Endodermal cell (in vitro differentiated cells): ENCODE measurements at regions not wholly inside any gene's neighbourhood (a gene's known extent, or its start where the extent isn't known, plus 50 kb on each side); places are given as distances from the start of the nearest gene placed in this dataset.

Experiments used
- DNase-seq: peaks from one replicate; pipeline ENCODE4 v3.0.0-alpha.2; 2017
- H3K27ac ChIP-seq: 2 replicates; pipeline ENCODE4 v1.5.1; 2013; ENCODE audit warnings: mild to moderate bottlenecking, low read depth, low read length, moderate library complexity
- H3K27me3 ChIP-seq: 2 replicates; pipeline ENCODE4 v1.6.1; 2013; ENCODE audit warnings: mild to moderate bottlenecking, low read length, moderate library complexity; ENCODE audit not compliant: insufficient read depth, control insufficient read depth, poor library complexity, severe bottlenecking
- H3K36me3 ChIP-seq: 2 replicates; pipeline ENCODE4 v1.7.0; 2013; ENCODE audit warnings: mild to moderate bottlenecking, low read length, moderate library complexity; ENCODE audit not compliant: control insufficient read depth, insufficient read depth
- H3K4me1 ChIP-seq: one replicate; pipeline ENCODE4 v1.7.0; 2013; ENCODE audit warnings: low read length; ENCODE audit not compliant: control insufficient read depth, insufficient read depth
- H3K4me3 ChIP-seq: 2 replicates; pipeline ENCODE4 v1.5.1; 2013; ENCODE audit warnings: mild to moderate bottlenecking, low read length, moderate library complexity
- H3K9ac ChIP-seq: 2 replicates; pipeline ENCODE4 v1.6.1; 2013; ENCODE audit warnings: mild to moderate bottlenecking, low read length, moderate library complexity; ENCODE audit not compliant: poor library complexity, severe bottlenecking; ENCODE audit errors: extremely low read depth
- H3K9me3 ChIP-seq: 2 replicates; pipeline ENCODE4 v1.6.1; 2013; ENCODE audit warnings: mild to moderate bottlenecking, low read length, moderate library complexity; ENCODE audit not compliant: control insufficient read depth
- H3K27ac Mint-ChIP-seq: 2 replicates; pipeline ENCODE4 v1.8.0; 2020; ENCODE audit warnings: mixed read lengths
- H3K27me3 Mint-ChIP-seq: 2 replicates; pipeline ENCODE4 v1.8.0; 2021; ENCODE audit warnings: mild to moderate bottlenecking, mixed read lengths; ENCODE audit not compliant: insufficient read depth
- H3K36me3 Mint-ChIP-seq: 2 replicates; pipeline ENCODE4 v1.8.0; 2020; ENCODE audit warnings: low read depth, mixed read lengths
- H3K4me1 Mint-ChIP-seq: 2 replicates; pipeline ENCODE4 v1.8.0; 2020; ENCODE audit warnings: mixed read lengths
- H3K4me3 Mint-ChIP-seq: 2 replicates; pipeline ENCODE4 v1.8.0; 2020; ENCODE audit warnings: mild to moderate bottlenecking, moderate library complexity, mixed read lengths
- H3K9me3 Mint-ChIP-seq: 2 replicates; pipeline ENCODE4 v1.8.0; 2020; ENCODE audit warnings: mild to moderate bottlenecking, mixed read lengths
- WGBS, 2 experiments: methylation state at CpG; one replicate each; pipeline versions ENCODE4 v1.1.5 to v1.1.7; 2013; ENCODE audit warnings: missing lambda C conversion rate in 2 of 2, mixed read lengths in 1 of 2; ENCODE audit not compliant: insufficient coverage in 1 of 2, insufficient read length in 1 of 2; 5-methylcytosine and 5-hydroxymethylcytosine counted together
- TF ChIP-seq, protein P1 (sequence below): fragments of 200-600 bp; sonication (generic); conservative IDR thresholded peaks from 2 replicates; pipeline ENCODE4 v1.5.0; 2021; ENCODE audit warnings: antibody characterized with exemption, mild to moderate bottlenecking

DNA sequence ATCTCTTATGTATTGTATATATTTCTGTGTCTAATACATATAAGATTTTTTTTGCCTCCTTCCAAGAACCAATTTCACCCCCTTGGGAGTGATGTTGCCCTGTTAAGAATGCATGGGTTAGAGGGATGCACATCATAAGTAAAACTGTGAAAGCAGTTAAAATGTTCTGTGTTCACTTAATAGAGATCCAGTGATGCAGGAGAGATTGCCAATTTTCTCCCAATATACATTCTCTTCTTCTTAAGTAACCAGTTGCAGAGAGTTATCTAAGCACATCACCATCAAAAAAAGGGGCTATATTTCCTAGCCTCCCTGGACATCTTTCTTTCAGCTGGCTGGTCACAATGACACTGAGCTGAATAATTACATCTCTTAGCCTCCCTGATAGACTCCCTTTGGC is 307.0 kb downstream of the OSTF1 start:
- no peaks in the 10 kb centered on the region for H3K4me1 ChIP-seq
- H3K36me3 Mint-ChIP-seq = no peaks in the 10 kb centered on the region
- H3K4me3 ChIP-seq = no peak overlapping the region
- no peak overlapping the region for H3K4me3 Mint-ChIP-seq
- no peaks in the 10 kb centered on the region for H3K27me3 Mint-ChIP-seq
- H3K9me3 ChIP-seq = no peaks in the 10 kb centered on the region
- H3K9me3 Mint-ChIP-seq = no peaks in the 10 kb centered on the region
- H3K36me3 ChIP-seq = no peaks in the 10 kb centered on the region
- H3K27ac Mint-ChIP-seq = no peak overlapping the region
- H3K4me1 Mint-ChIP-seq = no peaks in the 10 kb centered on the region
- no peak for DNase-seq
- H3K27ac ChIP-seq = no peak overlapping the region
- TF ChIP-seq, protein P1, sequence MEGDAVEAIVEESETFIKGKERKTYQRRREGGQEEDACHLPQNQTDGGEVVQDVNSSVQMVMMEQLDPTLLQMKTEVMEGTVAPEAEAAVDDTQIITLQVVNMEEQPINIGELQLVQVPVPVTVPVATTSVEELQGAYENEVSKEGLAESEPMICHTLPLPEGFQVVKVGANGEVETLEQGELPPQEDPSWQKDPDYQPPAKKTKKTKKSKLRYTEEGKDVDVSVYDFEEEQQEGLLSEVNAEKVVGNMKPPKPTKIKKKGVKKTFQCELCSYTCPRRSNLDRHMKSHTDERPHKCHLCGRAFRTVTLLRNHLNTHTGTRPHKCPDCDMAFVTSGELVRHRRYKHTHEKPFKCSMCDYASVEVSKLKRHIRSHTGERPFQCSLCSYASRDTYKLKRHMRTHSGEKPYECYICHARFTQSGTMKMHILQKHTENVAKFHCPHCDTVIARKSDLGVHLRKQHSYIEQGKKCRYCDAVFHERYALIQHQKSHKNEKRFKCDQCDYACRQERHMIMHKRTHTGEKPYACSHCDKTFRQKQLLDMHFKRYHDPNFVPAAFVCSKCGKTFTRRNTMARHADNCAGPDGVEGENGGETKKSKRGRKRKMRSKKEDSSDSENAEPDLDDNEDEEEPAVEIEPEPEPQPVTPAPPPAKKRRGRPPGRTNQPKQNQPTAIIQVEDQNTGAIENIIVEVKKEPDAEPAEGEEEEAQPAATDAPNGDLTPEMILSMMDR = no peak
- H3K27me3 ChIP-seq = no peaks in the 10 kb centered on the region
- no peak overlapping the region for H3K9ac ChIP-seq

- Mint-ChIP-seq H3K9me3 (no peaks in the 10 kb centered on the region), H3K36me3 (no peaks in the 10 kb centered on the region), H3K4me3 (no peak overlapping the region), H3K4me1 (no peaks in the 10 kb centered on the region), H3K27ac (no peak overlapping the region), H3K27me3 (no peaks in the 10 kb centered on the region)
- WGBS, 2 experiments = 91% methylated on average over 1 of the region's 1 CpG; no CpG with 5 or more reads in 1 of the 2 experiments
- TF ChIP-seq, protein P1 = no peak
- Histone ChIP-seq H3K9ac (no peak overlapping the region), H3K9me3 (no peaks in the 10 kb centered on the region), H3K36me3 (no peaks in the 10 kb centered on the region), H3K27me3 (no peaks in the 10 kb centered on the region), H3K4me3 (no peak overlapping the region), H3K4me1 (no peaks in the 10 kb centered on the region), H3K27ac (no peak overlapping the region)
- no peak for DNase-seq
Observed at GRCh38 chr9:75397836-75398235, 309.5 kb downstream of the OSTF1 start.

GRCh38 chr9:75408391-75408790 is 320.1 kb downstream of the OSTF1 start:
- Mint-ChIP-seq H3K9me3 (no peaks in the 10 kb centered on the region), H3K27me3 (no peaks in the 10 kb centered on the region), H3K27ac (no peak overlapping the region), H3K4me3 (no peak overlapping the region), H3K4me1 (peaks cover 6% of the 10 kb centered on the region), H3K36me3 (no peaks in the 10 kb centered on the region)
- H3K9me3 ChIP-seq = no peaks in the 10 kb centered on the region
- no peaks in the 10 kb centered on the region for H3K4me1 ChIP-seq
- TF ChIP-seq, protein P1 = no peak
- H3K9ac ChIP-seq = no peak overlapping the region
- H3K27ac ChIP-seq = no peak overlapping the region
- H3K27me3 ChIP-seq = no peaks in the 10 kb centered on the region
- H3K4me3 ChIP-seq = no peak overlapping the region
- H3K36me3 ChIP-seq = no peaks in the 10 kb centered on the region
- DNase-seq = no peak
- 96 to 97% methylated on average over 4 of the region's 4 CpGs for WGBS, 2 experiments
